SK-N-SH (cell line): ENCODE measurements at regions not wholly inside any gene's neighbourhood (a gene's known extent, or its start where the extent isn't known, plus 50 kb on each side); places are given as distances from the start of the nearest gene placed in this dataset.

Source experiments
- CTCF ChIP-seq: fragments of 200-600 bp; sonication (generic); IDR thresholded peaks from 2 replicates; pipeline ENCODE4 v1.6.1; 2017; ENCODE audit warnings: antibody characterized with exemption, mild to moderate bottlenecking, moderate library complexity
- ELF1 ChIP-seq: IDR thresholded peaks from 2 replicates; pipeline ENCODE4 v1.4.0; 2012
- FOXJ3 ChIP-seq: sonication (generic); formaldehyde crosslinking; IDR thresholded peaks from 2 replicates; pipeline ENCODE4 v1.5.1; 2020; ENCODE audit warnings: mild to moderate bottlenecking, missing genetic modification reagents
- GABPA ChIP-seq: IDR thresholded peaks from 2 replicates; pipeline ENCODE4 v1.4.0; 2012; ENCODE audit warnings: low read depth, mild to moderate bottlenecking
- MXI1 ChIP-seq: IDR thresholded peaks from 2 replicates; pipeline ENCODE4 v1.6.1; 2012; ENCODE audit warnings: mild to moderate bottlenecking, low read depth, low read length, improper control_type of control experiment
- RAD21 ChIP-seq: IDR thresholded peaks from 2 replicates; pipeline ENCODE4 v1.6.1; 2012; ENCODE audit warnings: mild to moderate bottlenecking, low read length
- RCOR1 ChIP-seq: fragments of 150-350 bp; IDR thresholded peaks from 2 replicates; pipeline ENCODE4 v1.6.1; 2017; ENCODE audit warnings: antibody characterized with exemption, low read length
- REST ChIP-seq: IDR thresholded peaks from 2 replicates; pipeline ENCODE4 v1.6.1; 2012; ENCODE audit warnings: mild to moderate bottlenecking, low read depth, low read length, moderate library complexity
- RFX5 ChIP-seq: IDR thresholded peaks from 2 replicates; pipeline ENCODE4 v1.6.1; 2012; ENCODE audit warnings: mild to moderate bottlenecking, improper control_type of control experiment, low read length
- SIN3A ChIP-seq: IDR thresholded peaks from 2 replicates; pipeline ENCODE4 v1.6.1; 2012; ENCODE audit warnings: low read depth, mild to moderate bottlenecking, low read length, moderate library complexity, borderline replicate concordance
- TAF1 ChIP-seq: IDR thresholded peaks from 2 replicates; pipeline ENCODE4 v1.6.1; 2012; ENCODE audit warnings: low read depth, mild to moderate bottlenecking, low read length, moderate library complexity, borderline replicate concordance
- USF1 ChIP-seq: IDR thresholded peaks from 2 replicates; pipeline ENCODE4 v1.4.0; 2012; ENCODE audit warnings: low read depth, borderline replicate concordance
- USF2 ChIP-seq: fragments of 150-350 bp; IDR thresholded peaks from 2 replicates; pipeline ENCODE4 v1.6.1; 2017; ENCODE audit warnings: antibody characterized with exemption, low read length, low read depth, borderline replicate concordance
- ZBTB33 ChIP-seq: IDR thresholded peaks from 2 replicates; pipeline ENCODE4 v1.4.0; 2012; ENCODE audit warnings: low read depth, borderline replicate concordance

GRCh38 chr9:82890865-82891264 lies 172.1 kb downstream of the RASEF start:
- TF ChIP-seq CTCF (no peak), TAF1 (no peak), SIN3A (no peak), ELF1 (no peak), USF2 (no peak), GABPA (no peak), ZBTB33 (no peak), RFX5 (no peak), REST (no peak), FOXJ3 (CRISPR knock-in tag) (no peak), USF1 (no peak), RCOR1 (no peak), MXI1 (no peak), RAD21 (no peak)
